Lung microvascular endothelial cell (primary cell): ENCODE measurements at regions not wholly inside any gene's neighbourhood (a gene's known extent, or its start where the extent isn't known, plus 50 kb on each side); places are given as distances from the start of the nearest gene placed in this dataset.
"Not testable (repeated sequence)": the region's sequence is repeated elsewhere in the genome, so short reads cannot be mapped to it uniquely, and the experiment has no call there.

ENCODE experiments used
- DNase-seq, 2 donors: peaks; one replicate each; pipeline versions ENCODE4 v3.0.0 to v3.0.0-alpha.2; 2010; ENCODE audit warnings: low read depth in 2 of 2

DNA sequence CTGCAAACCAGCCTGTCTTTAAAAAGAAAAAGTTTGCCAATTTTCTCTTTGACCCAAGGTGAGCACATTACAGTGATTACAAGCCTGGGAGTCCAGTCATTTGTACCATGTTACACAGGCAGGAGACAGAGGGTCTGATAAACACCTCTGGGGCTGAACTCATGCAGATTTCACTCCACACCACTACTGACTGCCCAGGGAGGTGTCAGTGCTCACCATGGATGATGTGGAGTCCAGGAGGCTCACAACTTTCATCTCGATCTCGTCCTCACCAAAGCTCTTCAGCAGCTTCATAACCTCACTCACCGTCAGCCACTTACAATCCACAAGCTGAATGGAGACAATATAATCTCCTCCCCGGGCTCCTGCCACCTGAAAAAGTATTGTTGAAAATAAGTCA lies 302.4 kb downstream of the GOLGA6L6 start:
- DNase-seq, result not testable (repeated sequence)

- DNase-seq, result not testable (repeated sequence)
Observed at GRCh38 chr15:20237256-20238020, 304.2 kb downstream of the GOLGA6L6 start.

DNA sequence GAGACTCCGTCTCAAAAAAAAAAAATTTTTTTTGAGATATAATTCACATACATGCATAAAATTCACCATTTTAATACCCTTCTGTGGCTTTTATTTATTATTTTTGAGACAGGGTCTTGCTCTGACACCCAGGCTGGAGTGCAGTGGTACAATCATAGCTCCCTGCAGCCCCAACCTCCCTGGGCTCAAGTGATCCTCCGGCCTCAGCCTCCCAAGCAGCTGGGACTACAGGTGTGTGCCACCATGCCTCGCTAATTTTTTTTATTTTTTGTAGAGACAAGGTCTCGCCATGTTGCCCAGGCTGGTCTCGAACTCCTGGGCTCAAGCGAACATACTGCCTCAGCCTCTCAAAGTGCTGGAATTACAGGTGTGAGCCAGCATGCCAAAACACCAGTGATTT lies 305.9 kb downstream of the GOLGA6L6 start:
- DNase-seq, result not testable (repeated sequence)

GRCh38 chr15:20234006-20234540 lies 307.5 kb downstream of the GOLGA6L6 start:
- DNase-seq, result not testable (repeated sequence)

GRCh38 chr15:20232457-20232856 lies 309.1 kb downstream of the GOLGA6L6 start:
- DNase-seq, result not testable (repeated sequence)

DNA sequence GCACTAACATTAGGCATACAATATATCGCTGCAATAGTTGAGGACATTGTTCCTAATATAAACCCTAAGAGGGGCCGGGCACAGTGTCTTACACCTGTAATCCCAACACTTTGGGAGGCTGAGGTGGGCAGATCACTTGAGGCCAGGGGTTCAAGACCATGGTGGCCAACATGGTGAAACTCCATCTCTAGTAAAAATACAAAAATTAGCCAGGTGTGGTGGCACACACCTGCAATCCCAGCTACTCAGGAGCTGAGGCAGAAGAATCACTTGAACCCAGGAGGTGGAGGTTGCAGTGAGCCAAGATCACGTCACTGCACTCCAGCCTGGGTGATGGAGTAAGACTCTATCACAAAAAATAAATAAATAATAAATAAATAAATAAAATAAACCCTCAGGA lies 310.9 kb downstream of the GOLGA6L6 start:
- not testable (repeated sequence) for DNase-seq

DNA sequence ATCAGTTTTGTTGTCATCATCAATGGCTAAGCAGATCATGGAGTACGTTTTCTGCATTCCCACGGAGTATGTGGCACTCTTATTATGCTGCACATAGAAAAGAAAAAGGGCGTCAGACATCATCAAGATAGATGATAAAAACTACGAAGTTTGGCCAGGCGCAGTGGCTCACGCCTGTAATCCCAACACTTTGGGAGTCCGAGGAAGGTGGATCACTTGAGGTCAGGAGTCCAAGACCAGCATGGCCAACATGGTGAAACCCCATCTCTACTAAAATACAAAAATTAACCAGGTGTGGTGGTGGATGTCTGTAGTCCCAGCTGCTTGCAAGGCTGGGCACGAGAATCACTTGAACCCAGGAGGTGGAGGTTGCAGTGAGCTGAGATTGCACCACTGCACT lies 312.8 kb downstream of the GOLGA6L6 start:
- DNase-seq, result not testable (repeated sequence)

GRCh38 chr15:20227119-20227853 lies 314.3 kb downstream of the GOLGA6L6 start:
- DNase-seq, result not testable (repeated sequence)

DNA sequence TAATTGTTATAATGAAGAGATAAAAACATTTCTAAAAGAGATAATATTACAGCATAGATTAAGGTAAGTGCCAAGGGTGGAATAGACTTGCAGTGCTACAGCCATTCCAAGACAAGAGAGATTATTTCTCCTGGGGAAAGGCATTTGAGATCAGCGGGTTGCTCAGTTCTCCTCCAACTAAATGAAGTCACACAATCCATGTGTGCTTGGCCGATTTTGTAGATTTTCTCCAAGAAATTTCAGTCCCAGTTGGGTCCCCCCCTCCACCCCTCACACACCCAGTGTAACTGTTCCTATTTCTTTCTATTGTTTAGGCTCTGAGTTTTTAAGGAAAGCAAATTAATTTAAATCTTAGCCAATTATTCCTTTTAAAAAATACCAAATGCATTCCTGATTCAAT lies 315.1 kb downstream of the GOLGA6L6 start:
- DNase-seq, result not testable (repeated sequence)

GRCh38 chr15:20221063-20221462 lies 320.5 kb downstream of the GOLGA6L6 start:
- not testable (repeated sequence) for DNase-seq

DNA sequence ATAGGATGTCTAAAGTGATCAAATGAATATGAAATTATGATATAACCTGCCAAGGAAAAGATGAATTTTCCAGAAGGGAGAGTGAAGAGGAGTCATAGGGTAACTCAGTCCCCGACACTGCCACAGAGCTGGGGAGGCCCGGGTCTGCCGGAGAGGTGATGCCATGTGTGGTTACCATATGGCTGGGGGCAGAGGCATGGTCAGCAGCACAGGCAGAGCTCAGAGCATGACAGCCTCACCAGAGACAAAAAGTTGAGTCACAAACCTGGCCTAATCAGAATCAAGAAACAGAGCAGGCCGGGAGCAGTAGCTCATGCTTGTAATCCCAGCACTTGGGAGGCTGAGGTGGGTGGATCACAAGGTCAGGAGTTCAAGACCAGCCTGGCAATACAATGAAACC lies 322.4 kb downstream of the GOLGA6L6 start:
- not testable (repeated sequence) for DNase-seq

DNA sequence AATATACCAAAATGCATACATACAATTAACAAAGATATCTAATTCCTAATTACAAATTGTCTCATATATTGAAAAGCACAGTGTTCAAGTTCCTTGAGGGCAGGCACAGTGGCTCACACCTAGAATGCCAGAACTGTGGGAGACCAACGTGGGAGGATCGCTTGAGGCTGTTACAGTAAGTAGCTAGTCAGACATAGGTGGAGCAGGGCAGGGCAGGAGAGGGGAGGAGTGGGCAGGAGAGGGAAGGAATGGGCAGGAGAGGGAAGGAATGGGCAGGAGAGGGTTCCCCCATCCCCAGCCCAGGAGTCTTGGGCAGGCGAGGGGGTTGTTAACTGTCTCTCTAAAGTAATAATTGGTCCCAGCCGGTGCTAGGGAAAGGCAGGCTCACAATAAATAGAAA lies 325.9 kb downstream of the GOLGA6L6 start:
- DNase-seq, result not testable (repeated sequence)

- DNase-seq, result not testable (repeated sequence)
Observed at GRCh38 chr15:20214101-20214500, 327.5 kb downstream of the GOLGA6L6 start.

DNA sequence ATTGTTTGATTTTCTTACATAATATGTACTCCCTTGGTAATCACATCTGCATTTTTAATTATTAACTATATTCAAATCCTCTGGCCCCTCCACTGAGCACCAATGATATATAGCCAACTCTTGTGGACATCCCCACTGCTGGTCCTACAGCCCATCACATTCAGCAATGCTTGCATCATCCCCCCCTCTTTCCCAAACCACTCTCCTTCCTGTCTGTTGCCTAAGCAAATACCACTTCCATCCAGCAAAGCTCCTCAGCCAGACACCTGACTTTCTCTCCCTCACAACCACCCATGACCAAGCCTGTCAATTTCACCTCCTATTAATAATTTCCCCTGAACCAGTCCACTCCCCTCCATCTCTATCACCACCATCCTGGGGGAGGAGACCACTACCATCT lies 330.1 kb downstream of the GOLGA6L6 start:
- DNase-seq, result not testable (repeated sequence)

- DNase-seq, result not testable (repeated sequence)
Observed at GRCh38 chr15:20209973-20210372, 331.6 kb downstream of the GOLGA6L6 start.

DNA sequence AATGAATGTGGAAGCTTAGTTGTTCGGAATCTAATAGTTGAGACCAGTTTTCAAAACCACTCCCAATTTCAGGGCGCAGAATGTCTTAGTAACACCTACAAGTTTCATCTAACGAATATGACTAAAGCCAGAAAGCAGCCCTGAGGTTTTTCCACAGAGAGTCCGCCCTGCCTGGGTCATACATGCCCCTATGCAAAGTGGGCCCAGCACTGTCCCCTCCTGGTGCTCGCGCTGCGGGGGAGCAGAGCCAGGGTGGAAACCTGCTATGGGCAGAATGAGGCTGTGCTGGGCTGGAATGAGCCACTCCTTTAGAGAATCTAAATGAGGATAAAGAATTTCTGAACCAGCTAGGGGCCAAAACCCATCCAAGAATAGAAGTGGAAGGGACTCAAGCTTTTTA lies 334.0 kb downstream of the GOLGA6L6 start:
- DNase-seq, result not testable (repeated sequence)

DNA sequence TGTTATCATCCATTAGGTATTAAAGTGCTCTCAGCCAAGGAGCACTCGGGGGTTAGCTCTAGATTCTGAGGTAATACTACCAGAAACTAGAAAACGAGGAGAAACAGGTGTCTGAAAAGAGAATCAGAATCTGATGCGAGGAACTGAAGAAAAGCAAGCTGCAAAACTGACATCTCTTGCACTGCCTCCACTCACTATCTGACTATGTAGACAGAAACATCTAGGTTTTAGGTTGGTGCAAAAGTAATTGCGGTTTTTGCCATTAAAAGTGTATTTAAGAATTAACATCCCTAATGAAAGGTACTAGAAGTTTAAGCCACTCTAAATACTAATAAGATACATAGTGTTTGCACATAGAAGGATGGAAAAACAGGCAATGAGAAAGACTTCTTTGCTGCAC lies 334.4 kb downstream of the GOLGA6L6 start:
- not testable (repeated sequence) for DNase-seq

- DNase-seq, result not testable (repeated sequence)
Observed at GRCh38 chr15:20204177-20204866, 337.3 kb downstream of the GOLGA6L6 start.

GRCh38 chr15:20203649-20204150 lies 337.9 kb downstream of the GOLGA6L6 start:
- not testable (repeated sequence) for DNase-seq

GRCh38 chr15:20194591-20195198 lies 346.9 kb downstream of the GOLGA6L6 start:
- not testable (repeated sequence) for DNase-seq
